GM12801 (cell line): ENCODE measurements at regions not wholly inside any gene's neighbourhood (a gene's known extent, or its start where the extent isn't known, plus 50 kb on each side); places are given as distances from the start of the nearest gene placed in this dataset.

ENCODE experiments used
- CTCF ChIP-seq: IDR thresholded peaks from one replicate; pipeline ENCODE4 v1.5.1; 2011; ENCODE audit warnings: control low read depth; ENCODE audit not compliant: insufficient read length; ENCODE audit errors: extremely low read depth

DNA sequence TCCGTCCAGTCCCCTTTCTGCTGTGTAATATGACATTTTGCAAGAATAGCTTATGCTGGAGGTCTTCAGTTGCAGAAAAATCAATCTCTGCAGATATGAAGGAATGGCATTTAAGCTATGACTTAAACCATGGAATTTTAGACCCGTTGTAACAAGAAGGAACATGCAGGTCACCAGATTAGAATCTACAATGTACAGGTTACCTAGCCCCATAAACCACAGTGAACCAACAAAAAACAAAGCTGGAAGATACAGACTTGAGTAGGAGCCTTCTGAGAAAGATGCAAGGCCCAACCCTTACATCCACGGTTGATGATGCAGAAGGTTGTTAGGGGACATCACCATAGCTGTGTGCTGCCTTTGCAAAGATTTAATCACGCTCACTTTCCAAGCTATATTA lies 132.5 kb downstream of the WT1 start:
- TF ChIP-seq CTCF = no peak

GRCh38 chr11:32304521-32304920 lies 130.8 kb downstream of the WT1 start:
- no peak for TF ChIP-seq CTCF

DNA sequence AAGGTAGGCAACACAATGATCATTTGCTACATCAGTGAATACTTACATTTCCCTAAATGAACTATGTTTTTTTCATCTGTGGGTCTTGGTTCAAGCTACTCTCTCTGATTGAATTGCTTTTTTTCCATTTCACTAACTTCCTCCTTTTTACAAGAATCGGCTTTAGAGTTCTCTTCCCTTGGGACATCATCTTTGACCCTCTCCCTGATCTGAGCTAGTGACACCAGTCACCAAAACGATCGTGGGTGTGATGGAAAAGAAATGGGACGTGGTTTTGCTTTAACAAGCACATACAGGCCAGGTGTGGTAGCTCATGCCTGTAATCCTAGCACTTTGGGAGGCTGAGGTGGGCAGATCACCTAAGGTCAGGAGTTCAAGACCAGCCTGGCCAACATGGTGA lies 129.9 kb downstream of the WT1 start:
- no peak for TF ChIP-seq CTCF

DNA sequence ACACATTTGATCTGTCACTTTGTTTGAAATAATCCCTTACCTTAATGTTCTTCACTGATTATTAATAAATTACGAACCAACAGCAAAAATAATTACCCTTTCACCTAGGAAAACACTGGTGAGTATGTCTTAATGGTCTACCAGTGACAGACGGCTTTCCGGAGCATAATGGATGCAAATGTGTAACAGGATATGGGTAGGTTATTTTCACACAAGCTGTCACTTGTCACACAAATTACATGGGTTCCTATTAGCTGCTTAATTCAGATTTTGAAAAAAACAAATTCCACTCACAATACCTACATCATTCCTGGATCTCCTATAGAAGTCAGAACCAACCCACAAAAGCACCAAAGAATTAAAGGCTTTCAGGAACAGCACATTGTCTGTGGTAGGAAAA lies 127.9 kb downstream of the WT1 start:
- TF ChIP-seq CTCF = no peak

GRCh38 chr11:32307913-32308312 lies 127.4 kb downstream of the WT1 start:
- TF ChIP-seq CTCF = no peak

- no peak for TF ChIP-seq CTCF
Observed at GRCh38 chr11:32309530-32310213, 125.7 kb downstream of the WT1 start.

GRCh38 chr11:32310214-32310601 lies 125.1 kb downstream of the WT1 start:
- TF ChIP-seq CTCF = no peak
